PFSK-1 (cell line): ENCODE measurements at regions not wholly inside any gene's neighbourhood (a gene's known extent, or its start where the extent isn't known, plus 50 kb on each side); places are given as distances from the start of the nearest gene placed in this dataset.

Experiments
- FOXP2 ChIP-seq: optimal IDR thresholded peaks from 2 replicates; pipeline ENCODE3; 2011; ENCODE audit warnings: borderline replicate concordance, control low read depth, inconsistent platforms; ENCODE audit not compliant: insufficient read depth; ENCODE audit errors: extremely low read length, extremely low read depth
- POLR2AphosphoS5 ChIP-seq: IDR thresholded peaks from 2 replicates; pipeline ENCODE4 v1.6.1; 2012; ENCODE audit warnings: low read depth, mild to moderate bottlenecking, control low read depth, low read length, moderate library complexity
- REST ChIP-seq, 2 experiments: IDR thresholded peaks; 2 replicates each; pipeline versions ENCODE4 v1.6.1 to v1.8.0; 2011 to 2012; ENCODE audit warnings: low read depth in 2 of 2, low read length in 2 of 2, control low read depth in 1 of 2, inconsistent platforms in 1 of 2, mild to moderate bottlenecking in 1 of 2, moderate library complexity in 1 of 2; ENCODE audit not compliant: insufficient read depth in 1 of 2
- SIN3A ChIP-seq: IDR thresholded peaks from 2 replicates; pipeline ENCODE4 v1.6.1; 2012; ENCODE audit warnings: mild to moderate bottlenecking, low read length, moderate library complexity, borderline replicate concordance; ENCODE audit not compliant: insufficient read depth
- TAF1 ChIP-seq: IDR thresholded peaks from 2 replicates; pipeline ENCODE4 v1.6.1; 2012; ENCODE audit warnings: low read length, control low read depth, borderline replicate concordance; ENCODE audit not compliant: insufficient read depth

- no peak for TF ChIP-seq FOXP2
- no peak for TF ChIP-seq REST (IDR thresholded peaks at IDR 0.05; ENCODE audit: insufficient read depth in 1 of 2, low read depth in 2 of 2, low read length in 2 of 2)
- TF ChIP-seq TAF1, result no peak
These were observed 173.4 kb upstream of the TPM1 start for GRCh38 chr15:62869116-62869515.

GRCh38 chr15:62870216-62870615 is 172.3 kb upstream of the TPM1 start:
- TF ChIP-seq SIN3A (no peak), TAF1 (no peak), REST (IDR thresholded peaks at IDR 0.05; ENCODE audit: insufficient read depth in 1 of 2, low read depth in 2 of 2, low read length in 2 of 2) (no peak), FOXP2 (no peak), POLR2AphosphoS5 (no peak)

- TF ChIP-seq TAF1, result no peak
- TF ChIP-seq POLR2AphosphoS5, result no peak
- no peak for TF ChIP-seq SIN3A
- TF ChIP-seq FOXP2, result no peak
- no peak for TF ChIP-seq REST (IDR thresholded peaks at IDR 0.05; ENCODE audit: insufficient read depth in 1 of 2, low read depth in 2 of 2, low read length in 2 of 2)
These were observed 169.3 kb upstream of the TPM1 start for GRCh38 chr15:62873203-62873602.

- TF ChIP-seq TAF1 (no peak), FOXP2 (no peak), POLR2AphosphoS5 (no peak), SIN3A (no peak), REST (IDR thresholded peaks at IDR 0.05; ENCODE audit: insufficient read depth in 1 of 2, low read depth in 2 of 2, low read length in 2 of 2) (no peak)
These were observed 168.5 kb upstream of the TPM1 start for GRCh38 chr15:62874064-62874463.

- no peak for TF ChIP-seq FOXP2
- no peak for TF ChIP-seq POLR2AphosphoS5
- no peak for TF ChIP-seq TAF1
- TF ChIP-seq REST (IDR thresholded peaks at IDR 0.05; ENCODE audit: insufficient read depth in 1 of 2, low read depth in 2 of 2, low read length in 2 of 2), result no peak
- TF ChIP-seq SIN3A, result no peak
These were observed 167.5 kb upstream of the TPM1 start for GRCh38 chr15:62874959-62875625.
